Upper lobe of right lung (tissue), 1 donor: ENCODE measurements at regions not wholly inside any gene's neighbourhood (a gene's known extent, or its start where the extent isn't known, plus 50 kb on each side); places are given as distances from the start of the nearest gene placed in this dataset.

Experiments
- ATAC-seq: fragments of 200-7000 bp; cut with Tn5 transposase; one replicate; pipeline ENCODE4 v1.9.1; 2020; ENCODE audit warnings: mild to moderate bottlenecking, moderate library complexity
- DNase-seq: peaks from one replicate; pipeline ENCODE4 v3.0.0-alpha.2; 2020
- H3K27ac ChIP-seq: fragments of 200-600 bp; one replicate; pipeline ENCODE4 v1.8.0; 2022
- H3K27me3 ChIP-seq: fragments of 200-600 bp; one replicate; pipeline ENCODE4 v1.8.0; 2022; ENCODE audit warnings: mild to moderate bottlenecking
- H3K36me3 ChIP-seq: fragments of 200-600 bp; one replicate; pipeline ENCODE4 v1.8.0; 2022
- H3K4me1 ChIP-seq: fragments of 200-600 bp; one replicate; pipeline ENCODE4 v1.8.0; 2022
- H3K4me3 ChIP-seq: fragments of 200-600 bp; one replicate; pipeline ENCODE4 v1.8.0; 2022; ENCODE audit warnings: mild to moderate bottlenecking
- H3K9me3 ChIP-seq: fragments of 200-600 bp; one replicate; pipeline ENCODE4 v1.8.0; 2022
- intact Hi-C: fragments of 100-400 bp; cut with DNase I; formaldehyde crosslinking; loops from one replicate; pipeline ENCODE4 v1.11.0; 2022
- TF ChIP-seq, protein P1 (sequence below): fragments of 200-600 bp; IDR thresholded peaks from one replicate; pipeline ENCODE4 v1.8.0; 2022; ENCODE audit warnings: antibody characterized with exemption
- donor health status: DM: no; HTN: yes; CAD: no; lungs with severe emphysema.

DNA sequence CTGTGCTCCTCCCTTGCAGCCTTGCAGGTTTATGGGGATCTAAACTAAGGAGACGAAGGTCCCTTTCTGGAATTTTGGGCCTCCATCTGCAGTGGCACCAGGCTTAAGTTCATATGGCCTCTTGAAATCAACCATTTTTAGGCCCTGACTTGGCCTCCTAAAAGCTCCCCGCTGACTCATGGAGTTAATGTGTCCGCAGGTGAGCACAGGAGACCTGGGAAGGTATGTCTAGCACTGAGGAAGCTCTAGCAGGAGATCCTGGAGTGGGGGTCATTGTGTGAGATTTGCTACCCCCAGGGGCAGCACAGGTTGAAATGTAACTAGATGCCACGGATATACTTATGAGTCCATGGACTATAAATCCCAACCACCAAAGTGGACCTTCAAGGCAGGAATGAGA lies 95.9 kb upstream of the CELF4 start:
- TF ChIP-seq, protein P1, sequence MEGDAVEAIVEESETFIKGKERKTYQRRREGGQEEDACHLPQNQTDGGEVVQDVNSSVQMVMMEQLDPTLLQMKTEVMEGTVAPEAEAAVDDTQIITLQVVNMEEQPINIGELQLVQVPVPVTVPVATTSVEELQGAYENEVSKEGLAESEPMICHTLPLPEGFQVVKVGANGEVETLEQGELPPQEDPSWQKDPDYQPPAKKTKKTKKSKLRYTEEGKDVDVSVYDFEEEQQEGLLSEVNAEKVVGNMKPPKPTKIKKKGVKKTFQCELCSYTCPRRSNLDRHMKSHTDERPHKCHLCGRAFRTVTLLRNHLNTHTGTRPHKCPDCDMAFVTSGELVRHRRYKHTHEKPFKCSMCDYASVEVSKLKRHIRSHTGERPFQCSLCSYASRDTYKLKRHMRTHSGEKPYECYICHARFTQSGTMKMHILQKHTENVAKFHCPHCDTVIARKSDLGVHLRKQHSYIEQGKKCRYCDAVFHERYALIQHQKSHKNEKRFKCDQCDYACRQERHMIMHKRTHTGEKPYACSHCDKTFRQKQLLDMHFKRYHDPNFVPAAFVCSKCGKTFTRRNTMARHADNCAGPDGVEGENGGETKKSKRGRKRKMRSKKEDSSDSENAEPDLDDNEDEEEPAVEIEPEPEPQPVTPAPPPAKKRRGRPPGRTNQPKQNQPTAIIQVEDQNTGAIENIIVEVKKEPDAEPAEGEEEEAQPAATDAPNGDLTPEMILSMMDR: no peak
- no peak for ATAC-seq
- H3K4me1 ChIP-seq: no peaks in the 10 kb centered on the region
- no peaks in the 10 kb centered on the region for H3K9me3 ChIP-seq
- H3K27me3 ChIP-seq: no peaks in the 10 kb centered on the region
- H3K36me3 ChIP-seq: no peaks in the 10 kb centered on the region
- H3K4me3 ChIP-seq: no peak overlapping the region
- DNase-seq: no peak
- intact Hi-C loops: no loop called here
- H3K27ac ChIP-seq: no peak overlapping the region

DNA sequence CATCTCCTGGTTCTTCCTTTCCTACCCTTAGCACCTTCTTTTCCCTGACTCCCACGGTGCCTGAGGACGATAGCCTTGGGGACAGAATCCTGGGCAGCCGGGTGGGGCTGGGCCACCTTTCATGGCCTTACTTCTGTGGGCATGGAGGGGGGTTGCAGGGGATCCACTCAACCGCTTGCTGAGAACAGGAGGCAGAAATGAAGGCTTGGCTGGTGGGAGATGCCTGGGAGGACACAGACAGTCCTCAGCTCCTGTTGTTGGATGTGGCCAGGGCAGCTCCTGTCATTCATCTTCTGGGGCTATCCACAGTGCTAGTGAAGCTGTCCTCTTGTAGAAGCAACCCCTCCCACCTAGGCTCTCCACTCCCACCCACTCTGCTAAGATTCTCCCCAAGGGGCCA lies 95.5 kb upstream of the CELF4 start:
- H3K27ac ChIP-seq: no peak overlapping the region
- no peak overlapping the region for H3K4me3 ChIP-seq
- DNase-seq (no peak), ATAC-seq (no peak)
- no peaks in the 10 kb centered on the region for H3K9me3 ChIP-seq
- no peaks in the 10 kb centered on the region for H3K36me3 ChIP-seq
- no peaks in the 10 kb centered on the region for H3K4me1 ChIP-seq
- TF ChIP-seq, protein P1: no peak
- intact Hi-C loops: no loop called here
- no peaks in the 10 kb centered on the region for H3K27me3 ChIP-seq

DNA sequence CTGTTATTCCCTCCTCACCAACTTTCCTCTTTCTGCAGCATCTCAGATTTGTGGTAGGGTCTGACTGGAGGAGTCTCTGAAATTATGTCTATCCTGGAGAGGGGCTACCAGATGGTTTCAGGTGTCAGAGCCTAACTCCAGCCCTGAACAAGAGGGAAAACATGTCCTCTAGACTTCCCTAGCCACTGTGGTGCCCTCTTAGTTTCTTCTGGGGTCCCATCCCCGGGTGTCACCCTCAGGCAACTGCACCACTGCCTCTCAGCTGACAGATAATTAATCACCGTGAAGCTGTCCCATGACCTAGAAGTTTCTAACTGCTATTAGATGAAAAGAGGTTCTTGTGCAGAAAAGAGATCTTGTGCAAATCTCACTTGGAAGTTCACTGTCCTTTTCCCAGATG lies 95.1 kb upstream of the CELF4 start:
- Histone ChIP-seq H3K36me3 (no peaks in the 10 kb centered on the region), H3K27ac (no peak overlapping the region), H3K4me1 (no peaks in the 10 kb centered on the region), H3K9me3 (no peaks in the 10 kb centered on the region), H3K4me3 (no peak overlapping the region), H3K27me3 (no peaks in the 10 kb centered on the region)
- DNase-seq (no peak), ATAC-seq (no peak)
- TF ChIP-seq, protein P1: no peak
- intact Hi-C loops: no loop called here

DNA sequence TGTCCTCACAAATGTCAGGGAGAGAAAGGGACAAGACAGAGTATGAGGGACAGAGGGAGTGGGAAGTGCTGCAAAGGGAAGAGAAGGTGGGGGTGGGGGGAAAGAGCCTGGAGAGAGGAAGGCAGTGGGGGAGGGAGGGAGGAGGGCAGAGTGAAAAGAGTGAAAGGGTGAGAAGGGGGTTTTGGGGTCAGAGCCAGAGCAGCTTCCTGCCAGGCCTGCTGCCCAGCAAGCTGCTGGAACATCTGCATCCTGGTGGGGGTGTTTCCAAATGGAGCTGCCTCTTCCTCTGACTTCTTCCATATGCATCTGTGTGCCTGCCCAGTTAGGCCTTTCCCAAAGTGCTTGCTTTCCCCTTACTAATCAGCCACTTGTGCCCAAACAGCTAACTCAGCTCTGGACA lies 94.3 kb upstream of the CELF4 start:
- ATAC-seq (no peak), DNase-seq (no peak)

DNA sequence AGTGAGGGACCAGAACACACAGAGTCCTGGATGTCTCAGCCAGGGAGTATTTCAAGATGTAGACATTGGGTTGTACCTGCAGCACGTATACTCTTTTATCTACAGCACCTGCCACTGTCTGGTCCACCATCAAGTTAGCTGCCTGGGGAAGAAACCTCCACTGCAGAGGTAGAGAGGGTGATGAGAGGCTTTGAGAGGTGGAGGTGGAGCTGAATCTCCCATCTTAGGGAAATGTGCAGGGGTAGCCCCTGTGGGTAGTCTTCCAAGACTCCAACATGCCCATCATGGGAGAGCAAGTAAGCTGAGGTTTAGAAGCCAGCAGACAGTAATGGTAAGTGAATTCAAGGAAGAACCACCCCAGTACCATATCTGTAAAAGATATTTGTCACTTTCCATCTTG lies 93.3 kb upstream of the CELF4 start:
- ATAC-seq: no peak
- H3K27me3 ChIP-seq: no peaks in the 10 kb centered on the region
- TF ChIP-seq, protein P1: no peak
- H3K36me3 ChIP-seq: no peaks in the 10 kb centered on the region
- H3K9me3 ChIP-seq: no peaks in the 10 kb centered on the region
- H3K4me3 ChIP-seq: no peak overlapping the region
- intact Hi-C loops: no loop called here
- no peak for DNase-seq
- H3K4me1 ChIP-seq: no peaks in the 10 kb centered on the region
- no peak overlapping the region for H3K27ac ChIP-seq

More for the DNA sequence above, 94.3 kb upstream of the CELF4 start:
- Histone ChIP-seq H3K27me3 (no peaks in the 10 kb centered on the region), H3K4me3 (no peak overlapping the region), H3K27ac (no peak overlapping the region), H3K9me3 (no peaks in the 10 kb centered on the region), H3K36me3 (no peaks in the 10 kb centered on the region), H3K4me1 (no peaks in the 10 kb centered on the region)
- intact Hi-C loops: no loop called here
- TF ChIP-seq, protein P1: no peak

DNA sequence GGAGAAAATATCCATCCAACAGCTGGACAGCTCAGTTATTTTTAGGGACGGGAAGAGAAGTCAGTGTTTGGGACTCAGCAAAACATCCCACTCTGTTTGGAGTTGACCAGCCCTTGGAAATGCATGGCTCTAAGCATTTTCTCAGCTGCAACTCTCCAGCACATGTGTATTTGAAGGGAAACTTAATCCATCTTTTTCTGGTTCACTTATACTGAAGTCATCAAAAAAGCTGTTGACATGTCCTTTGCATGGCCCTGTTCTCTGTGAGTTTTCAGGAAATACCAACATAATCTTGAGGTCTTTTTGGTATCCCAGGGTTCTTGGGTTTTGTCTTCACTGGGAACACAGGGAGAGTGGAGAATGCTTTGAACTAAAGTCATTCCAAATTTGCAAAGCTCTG lies 91.9 kb upstream of the CELF4 start:
- intact Hi-C loops: no loop called here
- ATAC-seq (no peak), DNase-seq (no peak)
- Histone ChIP-seq H3K36me3 (no peaks in the 10 kb centered on the region), H3K4me3 (no peak overlapping the region), H3K4me1 (no peaks in the 10 kb centered on the region), H3K27ac (no peak overlapping the region), H3K9me3 (no peaks in the 10 kb centered on the region), H3K27me3 (no peaks in the 10 kb centered on the region)
- TF ChIP-seq, protein P1: no peak
